GM18517 (cell line): ENCODE measurements at regions not wholly inside any gene's neighbourhood (a gene's known extent, or its start where the extent isn't known, plus 50 kb on each side); places are given as distances from the start of the nearest gene placed in this dataset.

Source experiments
- ATAC-seq: cut with Tn5 transposase; IDR thresholded peaks from one replicate; pipeline ENCODE4 v1.9.1; 2021; ENCODE audit warnings: mild to moderate bottlenecking, moderate library complexity; ENCODE audit not compliant: unreplicated experiment

GRCh38 chr19:34305221-34306083, 51.1 kb downstream of the GARRE1 start:
- ATAC-seq = no peak

GRCh38 chr19:34306213-34306661, 51.9 kb downstream of the GARRE1 start:
- no peak for ATAC-seq

GRCh38 chr19:34306824-34307223, 52.5 kb downstream of the GARRE1 start:
- no peak for ATAC-seq

GRCh38 chr19:34308381-34309367, 54.3 kb downstream of the GARRE1 start:
- no peak for ATAC-seq

- ATAC-seq = no peak
These were observed 55.2 kb downstream of the GARRE1 start for GRCh38 chr19:34309368-34310138.

GRCh38 chr19:34310494-34310981, 54.5 kb upstream of the GPI start:
- no peak for ATAC-seq

GRCh38 chr19:34313188-34313587, 51.8 kb upstream of the GPI start:
- no peak for ATAC-seq

GRCh38 chr19:34314437-34315313, 50.3 kb upstream of the GPI start:
- ATAC-seq = peak; percentile 67
